Endothelial cell of umbilical vein (primary cell): ENCODE measurements at regions not wholly inside any gene's neighbourhood (a gene's known extent, or its start where the extent isn't known, plus 50 kb on each side); places are given as distances from the start of the nearest gene placed in this dataset.

Experiments
- BruUV-seq: library from RNA; stranded (reverse); fragments of 400-500 nt; replicated peaks from 2 replicates; lab custom pipeline; 2021; lab: Mats Ljungman, UMichigan
- CTCF ChIA-PET: fragments of 300-600, 350-600 bp; sonication (Branson Sonifier 250); formaldehyde crosslinking; loops from one replicate; lab custom pipeline; 2021; ENCODE audit warnings: antibody characterized with exemption, inconsistent platforms; lab: Charles Lee
- POLR2A ChIA-PET: fragments of 300-600, 350-600 bp; sonication (Branson Sonifier 250); formaldehyde crosslinking; loops from one replicate; lab custom pipeline; 2021; ENCODE audit warnings: antibody characterized with exemption, inconsistent platforms; lab: Charles Lee
- DNase-seq: peaks from one replicate; pipeline ENCODE4 v3.0.0-alpha.2; 2011; ENCODE audit warnings: low read depth, low spot score
- FAIRE-seq: peaks from 2 replicates; lab custom pipeline; 2011; peaks lifted over from hg19 to GRCh38; lab: Jason Lieb, UNC
- H2AFZ ChIP-seq: 2 replicates; pipeline ENCODE4 v1.6.0; 2012; ENCODE audit warnings: low read depth, low read length, control low read depth, inconsistent platforms
- H3K27ac ChIP-seq: 2 replicates; pipeline ENCODE4 v1.5.1; 2011; ENCODE audit warnings: low read depth, mild to moderate bottlenecking, control low read depth, low read length, moderate library complexity; ENCODE audit not compliant: insufficient read depth
- H3K27me3 ChIP-seq, 2 experiments: 2 replicates each; pipeline versions ENCODE4 v1.6.0 to v1.6.1; 2011; ENCODE audit warnings: low read length in 2 of 2, mixed read lengths in 1 of 2; ENCODE audit not compliant: control insufficient read depth in 2 of 2, insufficient read depth in 2 of 2
- H3K36me3 ChIP-seq, 2 experiments: 2 replicates in 1 of 2; 3 replicates in 1 of 2; pipeline ENCODE4 v1.5.1; 2011; ENCODE audit warnings: low read length in 2 of 2, mild to moderate bottlenecking in 1 of 2, moderate library complexity in 1 of 2; ENCODE audit not compliant: control insufficient read depth in 2 of 2, insufficient read depth in 2 of 2; ENCODE audit errors: extremely low read depth in 1 of 2
- H3K4me1 ChIP-seq: 3 replicates; pipeline ENCODE4 v1.5.1; 2011; ENCODE audit warnings: mild to moderate bottlenecking, low read length; ENCODE audit not compliant: control insufficient read depth, insufficient read depth; ENCODE audit errors: extremely low read depth
- H3K4me2 ChIP-seq: 2 replicates; pipeline ENCODE4 v1.6.1; 2011; ENCODE audit warnings: low read length, control low read depth, mixed read lengths; ENCODE audit not compliant: insufficient read depth
- H3K4me3 ChIP-seq, 3 experiments: fragments of 200-600 bp in 1 of 3; sonication (generic), shearing (Covaris generic) in 1 of 3; replicated peaks in 1 of 3; 2 replicates each; pipeline ENCODE4 v1.5.1; 2011 to 2016; ENCODE audit warnings: control low read depth in 3 of 3, low read length in 3 of 3, mild to moderate bottlenecking in 2 of 3, inconsistent platforms in 1 of 3, low read depth in 1 of 3, moderate library complexity in 1 of 3; ENCODE audit not compliant: insufficient read depth in 1 of 3
- H3K79me2 ChIP-seq: 2 replicates; pipeline ENCODE4 v1.6.0; 2012; ENCODE audit warnings: low read length, inconsistent platforms; ENCODE audit not compliant: control insufficient read depth, insufficient read depth
- H3K9ac ChIP-seq: replicated peaks from 2 replicates; pipeline ENCODE3; 2011; ENCODE audit warnings: low read length, control low read depth; ENCODE audit not compliant: insufficient read depth; ENCODE audit errors: extremely low read depth
- H3K9me1 ChIP-seq: replicated peaks from 3 replicates; pipeline ENCODE4 v1.6.0; 2011; ENCODE audit warnings: mild to moderate bottlenecking, low read length; ENCODE audit not compliant: control insufficient read depth, insufficient read depth; ENCODE audit errors: extremely low read depth
- H3K9me3 ChIP-seq: replicated peaks from 2 replicates; pipeline ENCODE4 v1.5.1; 2012; ENCODE audit warnings: low read length, inconsistent platforms; ENCODE audit not compliant: control insufficient read depth, insufficient read depth
- H4K20me1 ChIP-seq: replicated peaks from 2 replicates; pipeline ENCODE3; 2011; ENCODE audit warnings: mild to moderate bottlenecking, low read length; ENCODE audit not compliant: control insufficient read depth, insufficient read depth; ENCODE audit errors: extremely low read depth
- CTCF ChIP-seq, 2 donors: IDR thresholded peaks; 1 replicate in 1 of 2; 2 replicates in 1 of 2; pipeline ENCODE4 v1.5.1; 2011; ENCODE audit warnings: low read length in 2 of 2, mild to moderate bottlenecking in 2 of 2, moderate library complexity in 2 of 2, control low read depth in 1 of 2, inconsistent platforms in 1 of 2, low read depth in 1 of 2; ENCODE audit not compliant: insufficient read depth in 1 of 2; ENCODE audit errors: extremely low read depth in 1 of 2
- EZH2 ChIP-seq: IDR thresholded peaks from 2 replicates; pipeline ENCODE4 v1.6.1; 2012; ENCODE audit warnings: borderline replicate concordance, low read depth, mild to moderate bottlenecking, moderate library complexity, low read length, inconsistent platforms; ENCODE audit not compliant: severe bottlenecking
- FOS ChIP-seq: IDR thresholded peaks from 2 replicates; pipeline ENCODE4 v1.6.1; 2011; ENCODE audit warnings: mild to moderate bottlenecking, low read length, moderate library complexity, borderline replicate concordance; ENCODE audit not compliant: insufficient read depth
- GATA2 ChIP-seq: IDR thresholded peaks from 2 replicates; pipeline ENCODE4 v1.7.0; 2011; ENCODE audit warnings: low read depth, mild to moderate bottlenecking, moderate library complexity, mixed read lengths, low read length; ENCODE audit not compliant: insufficient read length, insufficient read depth
- JUN ChIP-seq: IDR thresholded peaks from 2 replicates; pipeline ENCODE4 v1.6.1; 2011; ENCODE audit warnings: borderline replicate concordance, low read depth; ENCODE audit not compliant: insufficient read length, insufficient read depth
- MAX ChIP-seq: IDR thresholded peaks from 2 replicates; pipeline ENCODE4 v1.6.1; 2011; ENCODE audit not compliant: insufficient read depth, insufficient read length
- MYC ChIP-seq: IDR thresholded peaks from one replicate; pipeline ENCODE4 v1.6.1; 2011; ENCODE audit warnings: mild to moderate bottlenecking, low read depth, low read length
- POLR2A ChIP-seq: IDR thresholded peaks from 2 replicates; pipeline ENCODE4 v1.6.1; 2012; ENCODE audit warnings: low read depth, mild to moderate bottlenecking, control low read depth, low read length
- POLR2AphosphoS5 ChIP-seq: IDR thresholded peaks from 2 replicates; pipeline ENCODE4 v1.6.1; 2012; ENCODE audit warnings: low read depth, mild to moderate bottlenecking, control low read depth, low read length, moderate library complexity; ENCODE audit not compliant: insufficient read depth
- dilution Hi-C: fragments of 300-500 bp; cut with MboI; formaldehyde crosslinking; loops from one replicate; pipeline ENCODE4 v1.15.0; 2019; ENCODE audit warnings: low sequenced_read_pairs; ENCODE audit not compliant: extremely low pct_ligation_motif_present
- intact Hi-C: fragments of 100-400 bp; cut with micrococcal nuclease; formaldehyde crosslinking; loops from one replicate; pipeline ENCODE4 v1.10.0; 2022

GRCh38 chr7:153382641-153383101 is 623.1 kb downstream of the ACTR3B start:
- no TSS peak for BruUV-seq
- ChIA-PET POLR2A (no interaction called here), CTCF (no interaction called here)
- Histone ChIP-seq H3K4me1 (no peaks in the 10 kb centered on the region), H3K4me3 (no peak overlapping the region), H3K9me3 (peaks cover 7% of the 10 kb centered on the region), H3K4me2 (no peak overlapping the region), H3K27me3 (no peaks in the 10 kb centered on the region), H3K36me3 (no peaks in the 10 kb centered on the region), H3K9me1 (no peaks in the 10 kb centered on the region), H4K20me1 (no peaks in the 10 kb centered on the region), H3K9ac (no peak overlapping the region), H3K27ac (no peak overlapping the region), H3K79me2 (no peaks in the 10 kb centered on the region), H2AFZ (no peak overlapping the region)
- intact Hi-C loops (no loop called here), dilution Hi-C loops (no loop called here)
- FAIRE-seq (no peak), DNase-seq (no peak)
- no peak for TF ChIP-seq GATA2
- no peak for TF ChIP-seq POLR2AphosphoS5
- TF ChIP-seq POLR2A = no peak
- TF ChIP-seq MYC = no peak

- intact Hi-C loops = no loop called here
- no peak for FAIRE-seq
These were observed 624.2 kb downstream of the ACTR3B start for GRCh38 chr7:153383781-153384180.

More at GRCh38 chr7:153383781-153384180, 624.2 kb downstream of the ACTR3B start:
- POLR2A ChIA-PET = no interaction called here
- BruUV-seq = no TSS peak
- H4K20me1 ChIP-seq = no peaks in the 10 kb centered on the region
- dilution Hi-C loops = no loop called here
- no peaks in the 10 kb centered on the region for H3K4me1 ChIP-seq
- no peaks in the 10 kb centered on the region for H3K36me3 ChIP-seq
- no peak for DNase-seq
- no peak overlapping the region for H3K27ac ChIP-seq
- no peak overlapping the region for H3K4me3 ChIP-seq
- CTCF ChIA-PET = no interaction called here
- H3K27me3 ChIP-seq = no peaks in the 10 kb centered on the region
- H3K4me2 ChIP-seq = no peak overlapping the region
- no peak overlapping the region for H3K9ac ChIP-seq
- H3K9me1 ChIP-seq = no peaks in the 10 kb centered on the region
- TF ChIP-seq CTCF (IDR thresholded peaks at IDR 0.05; ENCODE audit: extremely low read depth in 1 of 2, insufficient read depth in 1 of 2, low read depth in 1 of 2, low read length in 2 of 2) (no peak), EZH2 (no peak), POLR2A (no peak), GATA2 (no peak), JUN (no peak), FOS (no peak), MAX (no peak), POLR2AphosphoS5 (no peak), MYC (no peak)
- peaks cover 10% of the 10 kb centered on the region for H3K9me3 ChIP-seq
- no peak overlapping the region for H2AFZ ChIP-seq
- H3K79me2 ChIP-seq = no peaks in the 10 kb centered on the region
